ENCODE measurements at regions not wholly inside any gene's neighbourhood (a gene's known extent, or its start where the extent isn't known, plus 50 kb on each side); places are given as distances from the start of the nearest gene placed in this dataset.

DNA sequence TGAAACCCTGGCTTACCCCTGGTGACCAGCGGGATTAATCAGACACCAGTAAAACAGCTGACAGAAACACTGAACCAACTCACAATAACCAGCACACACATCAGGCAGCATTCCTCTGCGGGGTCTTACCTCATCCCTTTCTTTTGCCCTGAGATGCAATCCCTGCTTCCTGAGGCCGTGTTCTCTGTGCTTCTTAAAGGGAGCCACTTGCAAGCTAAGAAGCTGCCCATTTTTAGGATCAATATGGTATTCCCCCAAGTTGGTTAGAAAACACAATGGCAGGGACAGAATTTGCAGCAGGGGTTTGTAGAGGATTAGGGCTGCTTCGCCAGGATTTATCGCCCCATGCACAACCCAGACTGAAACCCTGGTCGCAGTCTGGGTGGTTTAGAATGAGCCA, 74.7 kb upstream of the OLIG2 start:
- no peak overlapping the region for H3K9ac ChIP-seq (replicated peaks in 1 of 4; ENCODE audit: extremely low read depth in 1 of 4, low read depth in 3 of 4, low read length in 3 of 4)
- no peak overlapping the region for H3K4me3 ChIP-seq (ENCODE audit: extremely low read depth in 1 of 4, insufficient read depth in 2 of 4, low read depth in 3 of 4, low read length in 4 of 4)
- H3K9me3 ChIP-seq (ENCODE audit: insufficient read depth in 2 of 2, low read depth in 1 of 2, low read length in 1 of 2): no peaks in the 10 kb centered on the region
- H2BK120ac ChIP-seq (replicated peaks; ENCODE audit: low read depth, low read length): no peak overlapping the region
- no peak overlapping the region for H2AK5ac ChIP-seq (ENCODE audit: low read depth, low read length)
- H4K5ac ChIP-seq (ENCODE audit: insufficient read length, low read depth, low read length): no peak overlapping the region
- H3K23me2 ChIP-seq (ENCODE audit: low read depth, low read length): no peaks in the 10 kb centered on the region
- no peak overlapping the region for H3K23ac ChIP-seq (ENCODE audit: insufficient read length)
- no peak overlapping the region for H3K4ac ChIP-seq (replicated peaks; ENCODE audit: insufficient read length, low read depth, low read length)
- H3K56ac ChIP-seq (replicated peaks; ENCODE audit: insufficient read length, low read depth, low read length): no peak overlapping the region
- no peak overlapping the region for H2BK5ac ChIP-seq (ENCODE audit: low read depth, low read length)
- no peak overlapping the region for H3K27ac ChIP-seq (ENCODE audit: low read depth, low read length)
- peaks cover 1 to 9% (median 8%) of the 10 kb centered on the region in 4 experiments; a peak in 6 of 7 replicates for H3K4me1 ChIP-seq (replicated peaks in 1 of 4; ENCODE audit: control insufficient read depth in 3 of 4, insufficient read depth in 4 of 4, low read length in 3 of 4)
- POLR2A ChIA-PET (ENCODE audit: partially characterized antibody): no interaction called here
- peak overlapping the region; percentile 6; the same call in 1 of the 2 replicates for H2AFZ ChIP-seq (ENCODE audit: low read length)
- no peaks in the 10 kb centered on the region for H3K79me1 ChIP-seq (ENCODE audit: low read depth, low read length)
- no peak overlapping the region for H4K8ac ChIP-seq (ENCODE audit: extremely low read depth, insufficient read depth, low read length)
- no peak overlapping the region for H2BK12ac ChIP-seq (ENCODE audit: low read depth, low read length)
- no peaks in the 10 kb centered on the region for H4K20me1 ChIP-seq (replicated peaks in 1 of 2; ENCODE audit: control insufficient read depth in 1 of 2, insufficient read depth in 2 of 2, low read length in 2 of 2)
- H3K18ac ChIP-seq (ENCODE audit: extremely low read depth, low read length): no peak overlapping the region
- no peaks in the 10 kb centered on the region for H3K27me3 ChIP-seq (replicated peaks in 1 of 4; ENCODE audit: control insufficient read depth in 3 of 4, extremely low read depth in 1 of 4, insufficient read depth in 3 of 4, low read length in 3 of 4)
- CTCF ChIA-PET (ENCODE audit: partially characterized antibody): interaction anchor here (1.0 to 1.2 kb wide), 4 partner anchors 11 to 71 kb away, joined by 3 to 5 read pairs (median 4); no protein-coding TSS in a partner anchor
- H3K36me3 ChIP-seq (ENCODE audit: control insufficient read depth in 2 of 4, insufficient read depth in 4 of 4, low read length in 3 of 4): no peaks in the 10 kb centered on the region
- FAIRE-seq (peak; percentile 13), DNase-seq (ENCODE audit: low read depth in 1 of 2, low spot score in 2 of 2) (no peak)
- H3K14ac ChIP-seq (ENCODE audit: insufficient read length): no peak overlapping the region
- no peak overlapping the region for H2BK15ac ChIP-seq (ENCODE audit: low read length)
- no peak overlapping the region for H4K91ac ChIP-seq (replicated peaks; ENCODE audit: insufficient read length, low read length)
- 67% methylated on average over 6 of the region's 6 CpGs; no CpG with 5 or more reads in 1 of the 2 experiments for WGBS, 2 experiments (ENCODE audit: extremely low coverage in 1 of 2, insufficient coverage in 1 of 2, insufficient read length in 1 of 2, insufficient replicate concordance in 2 of 2, low coverage in 1 of 2, low lambda C conversion rate in 2 of 2, missing lambda C conversion rate in 1 of 2)
- H3K79me2 ChIP-seq (ENCODE audit: control insufficient read depth in 1 of 2, insufficient read depth in 2 of 2, low read length in 2 of 2): no peaks in the 10 kb centered on the region
- H2BK20ac ChIP-seq (ENCODE audit: low read length): no peak overlapping the region
- no peak overlapping the region for H3K4me2 ChIP-seq (ENCODE audit: insufficient read depth in 1 of 2, low read depth in 2 of 2, low read length in 2 of 2)
- TF ChIP-seq, protein P1, sequence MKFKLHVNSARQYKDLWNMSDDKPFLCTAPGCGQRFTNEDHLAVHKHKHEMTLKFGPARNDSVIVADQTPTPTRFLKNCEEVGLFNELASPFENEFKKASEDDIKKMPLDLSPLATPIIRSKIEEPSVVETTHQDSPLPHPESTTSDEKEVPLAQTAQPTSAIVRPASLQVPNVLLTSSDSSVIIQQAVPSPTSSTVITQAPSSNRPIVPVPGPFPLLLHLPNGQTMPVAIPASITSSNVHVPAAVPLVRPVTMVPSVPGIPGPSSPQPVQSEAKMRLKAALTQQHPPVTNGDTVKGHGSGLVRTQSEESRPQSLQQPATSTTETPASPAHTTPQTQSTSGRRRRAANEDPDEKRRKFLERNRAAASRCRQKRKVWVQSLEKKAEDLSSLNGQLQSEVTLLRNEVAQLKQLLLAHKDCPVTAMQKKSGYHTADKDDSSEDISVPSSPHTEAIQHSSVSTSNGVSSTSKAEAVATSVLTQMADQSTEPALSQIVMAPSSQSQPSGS (IDR thresholded peaks at IDR 0.05; ENCODE audit: low read length): no peak
- TF ChIP-seq KDM1A (IDR thresholded peaks at IDR 0.05; ENCODE audit: borderline replicate concordance, low read length) (no peak), ASH2L (IDR thresholded peaks at IDR 0.05; ENCODE audit: low read length) (no peak), HDAC2 (IDR thresholded peaks at IDR 0.05; ENCODE audit: borderline replicate concordance in 1 of 2, low read depth in 2 of 2, low read length in 2 of 2) (no peak), RBBP5 (IDR thresholded peaks at IDR 0.05; ENCODE audit: borderline replicate concordance, low read depth, low read length) (no peak), BACH1 (IDR thresholded peaks at IDR 0.05; ENCODE audit: low read length) (no peak), MAFK (IDR thresholded peaks at IDR 0.05; ENCODE audit: low read depth, low read length) (peak; percentile 58; the same call in 1 of the 2 replicates)
